HG02970 (cell line): ENCODE measurements at regions not wholly inside any gene's neighbourhood (a gene's known extent, or its start where the extent isn't known, plus 50 kb on each side); places are given as distances from the start of the nearest gene placed in this dataset.
"Not testable (repeated sequence)": the region's sequence is repeated elsewhere in the genome, so short reads cannot be mapped to it uniquely, and the experiment has no call there.

ENCODE experiments used
- ATAC-seq: cut with Tn5 transposase; IDR thresholded peaks from one replicate; pipeline ENCODE4 v1.9.1; 2021; ENCODE audit warnings: mild to moderate bottlenecking, moderate library complexity, moderate number of reproducible peaks; ENCODE audit not compliant: unreplicated experiment, low FRiP score

DNA sequence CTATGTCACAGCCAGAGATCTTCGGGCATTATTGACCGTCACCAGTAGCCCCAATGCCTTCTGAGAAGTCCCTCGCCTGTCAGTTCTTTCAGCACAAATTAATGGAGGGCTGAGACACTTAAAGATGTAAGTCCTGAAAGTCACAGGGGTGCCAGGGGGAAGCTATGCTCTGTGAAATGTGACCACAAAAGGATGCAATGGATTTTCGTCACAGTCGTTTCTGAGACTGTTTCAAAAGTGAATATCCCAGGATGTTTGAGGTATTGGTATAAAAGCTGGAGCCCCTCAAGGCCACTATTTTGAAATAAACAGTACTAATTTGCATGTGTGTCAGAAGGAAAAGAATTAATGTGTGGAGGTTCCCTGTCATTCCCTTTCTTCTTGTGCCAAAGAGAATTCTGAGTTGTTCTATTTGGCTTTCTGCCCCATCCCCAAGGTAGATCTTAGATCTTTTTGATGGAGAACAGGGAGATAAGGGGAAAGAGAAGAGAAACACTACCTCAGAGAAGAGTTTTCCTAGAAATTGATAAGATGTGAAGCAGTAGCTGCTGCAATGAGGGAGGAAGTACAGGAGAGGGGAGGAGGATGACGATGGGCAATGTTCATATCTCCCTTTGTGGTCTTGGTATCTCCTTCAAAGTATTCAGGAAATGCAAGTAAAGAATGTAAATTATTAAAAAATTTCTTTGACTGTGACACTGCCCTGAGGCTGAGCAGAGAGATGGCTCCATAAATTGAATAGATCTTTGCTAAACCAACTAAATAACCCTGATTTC, 101.8 kb upstream of the NAP1L1 start:
- ATAC-seq: no peak

DNA sequence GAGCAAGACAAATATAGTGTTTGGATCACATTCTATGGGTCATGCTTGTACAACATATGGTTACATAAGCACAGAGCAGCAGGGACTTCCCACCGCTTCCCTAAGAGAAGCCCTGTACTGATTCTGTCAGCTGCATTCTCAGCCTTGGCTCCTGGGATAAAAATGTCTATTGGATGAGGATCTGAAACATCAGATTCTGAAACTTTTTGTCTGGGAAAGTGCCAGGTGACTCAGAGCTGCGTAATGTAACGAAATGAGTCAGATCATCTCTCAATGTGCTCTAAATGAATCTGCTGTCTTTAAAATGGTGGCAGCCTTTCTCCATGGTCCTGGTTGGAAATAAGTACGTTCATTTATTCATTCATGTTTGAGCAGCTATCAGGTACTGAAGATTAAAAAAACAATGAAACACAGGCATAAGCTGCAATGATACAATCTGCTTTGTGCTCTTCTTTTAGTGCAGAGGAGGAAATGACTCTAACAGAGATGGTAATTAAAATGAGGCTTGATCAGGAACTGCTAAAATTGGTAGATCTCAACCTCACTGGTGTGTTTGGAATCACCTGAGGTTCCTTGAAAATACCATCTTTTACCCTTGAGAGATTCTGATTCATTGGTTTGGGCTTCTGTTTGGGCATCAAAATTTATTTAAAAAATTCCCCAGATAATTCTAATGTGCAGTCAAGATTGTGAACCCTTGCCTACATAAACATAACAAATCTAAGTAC, 99.1 kb upstream of the NAP1L1 start:
- peak; percentile 77 for ATAC-seq

DNA sequence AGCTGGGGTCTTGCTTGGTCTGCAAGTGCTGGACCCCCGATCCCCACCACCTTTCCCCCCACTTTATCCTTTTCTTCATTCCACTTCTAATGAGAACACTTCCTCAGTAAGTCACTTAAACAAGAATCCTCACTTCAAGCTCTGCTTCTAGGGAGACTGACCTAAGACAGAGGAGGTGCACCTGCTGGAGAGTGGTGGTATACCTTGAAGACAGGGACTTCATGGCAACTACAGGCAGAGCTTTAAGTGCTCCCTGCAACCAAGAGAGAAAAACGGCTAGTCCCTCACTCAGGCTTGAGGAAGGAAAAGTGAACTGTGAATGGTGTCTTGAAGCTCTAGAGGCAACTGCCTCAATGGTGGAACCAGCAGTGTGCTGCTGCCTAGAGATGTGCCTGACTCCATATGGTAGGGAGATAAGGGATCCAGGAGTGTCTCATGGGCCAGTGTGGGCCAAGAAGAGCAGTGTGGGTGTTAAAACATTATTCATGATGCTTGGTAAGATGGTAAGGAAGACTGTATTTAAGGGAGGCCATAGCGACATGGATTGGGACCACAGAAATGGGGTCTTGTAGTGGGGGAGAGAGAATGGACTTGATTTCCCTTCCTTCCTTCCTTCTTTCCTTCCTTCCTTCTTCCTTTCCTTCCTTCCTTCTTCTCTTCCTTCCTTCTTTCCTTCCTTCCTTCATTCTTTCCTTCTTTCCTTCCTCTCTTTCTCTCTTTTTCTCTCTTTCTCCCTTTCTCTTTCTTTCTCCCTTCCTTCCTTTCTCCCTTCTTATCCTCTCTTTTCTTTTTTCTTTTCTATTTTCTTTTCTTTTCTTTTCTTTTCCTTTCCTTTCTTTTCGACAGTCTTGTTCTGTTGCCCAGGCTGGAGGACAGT, 96.2 kb upstream of the NAP1L1 start:
- ATAC-seq: no peak

DNA sequence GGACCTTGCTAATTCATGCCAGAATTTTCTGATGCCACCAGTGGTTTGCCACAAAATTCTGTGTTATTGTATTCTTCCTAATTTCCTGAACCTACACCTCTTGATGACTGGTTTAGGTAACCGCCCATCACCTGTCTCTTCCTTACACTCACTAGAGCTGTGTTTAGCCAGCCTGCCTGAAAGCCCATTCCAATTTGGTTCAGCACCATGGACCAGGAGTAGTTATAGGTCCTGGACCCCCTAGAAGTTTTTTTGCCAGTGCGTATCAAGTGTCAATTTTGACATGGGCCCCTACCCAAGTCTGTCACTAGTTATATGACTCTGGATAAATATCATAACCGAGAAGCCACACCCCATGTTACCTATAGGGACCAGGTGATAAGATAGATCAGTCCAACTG, 94.0 kb upstream of the NAP1L1 start:
- no peak for ATAC-seq

DNA sequence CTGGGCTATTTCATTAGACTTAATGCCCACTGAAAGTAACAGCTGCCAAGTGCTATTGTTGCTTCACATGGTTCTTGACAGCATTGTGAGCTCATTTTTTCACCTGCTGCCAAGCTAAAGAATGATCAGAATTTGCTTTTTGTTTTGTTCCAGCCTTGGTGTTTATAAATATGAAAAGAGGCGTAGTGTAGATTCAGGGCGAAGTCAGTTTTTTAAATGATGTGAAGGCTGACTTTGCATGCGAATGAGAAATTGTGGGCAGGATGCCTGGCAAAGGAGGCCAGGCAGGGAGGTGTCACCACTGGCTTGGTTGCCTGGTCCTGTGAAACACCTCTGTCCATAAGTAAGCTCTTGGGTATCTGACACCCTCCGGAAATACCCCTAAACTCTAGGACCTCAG, 93.3 kb upstream of the NAP1L1 start:
- no peak for ATAC-seq

DNA sequence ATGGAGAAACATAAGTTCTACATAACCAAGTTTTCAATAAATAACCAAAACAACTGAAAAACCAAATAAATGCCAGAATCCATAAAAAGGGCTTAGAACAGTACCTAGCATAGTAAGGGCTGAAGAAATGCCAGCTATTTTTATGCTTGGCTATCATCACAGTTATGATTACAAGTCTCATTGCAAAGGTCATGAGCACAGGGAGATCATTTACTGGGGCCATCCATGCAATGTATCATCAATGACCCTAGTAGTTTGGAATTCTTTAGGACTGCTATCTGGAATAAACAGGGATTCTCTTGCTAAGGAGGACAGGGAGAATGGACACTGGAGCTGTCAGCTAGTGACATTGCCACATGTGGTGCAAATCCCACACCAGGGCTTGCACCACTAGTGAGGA, 92.5 kb upstream of the NAP1L1 start:
- ATAC-seq: no peak

DNA sequence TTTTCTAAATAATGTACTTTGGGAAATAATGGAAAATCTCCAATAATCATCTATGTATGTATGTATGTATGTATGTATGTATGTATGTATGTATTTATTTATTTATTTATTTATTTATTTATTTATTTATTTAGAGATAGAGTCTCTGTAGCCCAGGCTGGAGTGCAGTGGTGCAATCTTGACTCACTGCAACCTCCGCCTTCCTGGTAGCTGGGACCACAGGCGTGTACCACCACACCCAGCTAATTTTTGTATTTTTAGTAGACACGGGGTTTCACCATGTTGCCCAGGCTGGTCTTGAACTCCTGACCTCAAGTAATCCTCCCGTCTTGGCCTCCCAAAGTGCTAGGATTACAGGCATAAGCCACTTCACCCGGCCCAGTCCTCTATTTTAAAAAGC, 91.5 kb upstream of the NAP1L1 start:
- not testable (repeated sequence) for ATAC-seq

DNA sequence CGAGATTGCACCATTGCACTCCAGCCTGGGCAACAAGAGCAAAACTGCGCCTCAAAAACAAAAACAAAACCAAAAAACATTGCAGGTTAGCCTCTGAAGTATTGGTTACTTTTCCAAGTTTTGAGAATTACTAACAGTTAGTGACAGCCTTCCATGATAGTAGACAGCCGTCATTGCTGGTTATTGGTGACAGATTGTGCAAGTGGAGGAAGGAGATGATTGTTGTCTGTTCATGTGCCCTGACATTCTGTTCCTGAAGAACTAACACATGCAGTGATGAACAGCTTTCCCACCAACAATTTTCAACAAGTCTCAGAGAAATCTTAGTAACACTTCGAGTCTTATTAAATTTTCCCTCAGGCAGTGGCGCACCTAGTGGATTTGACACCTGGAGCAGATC, 89.3 kb upstream of the NAP1L1 start:
- no peak for ATAC-seq

DNA sequence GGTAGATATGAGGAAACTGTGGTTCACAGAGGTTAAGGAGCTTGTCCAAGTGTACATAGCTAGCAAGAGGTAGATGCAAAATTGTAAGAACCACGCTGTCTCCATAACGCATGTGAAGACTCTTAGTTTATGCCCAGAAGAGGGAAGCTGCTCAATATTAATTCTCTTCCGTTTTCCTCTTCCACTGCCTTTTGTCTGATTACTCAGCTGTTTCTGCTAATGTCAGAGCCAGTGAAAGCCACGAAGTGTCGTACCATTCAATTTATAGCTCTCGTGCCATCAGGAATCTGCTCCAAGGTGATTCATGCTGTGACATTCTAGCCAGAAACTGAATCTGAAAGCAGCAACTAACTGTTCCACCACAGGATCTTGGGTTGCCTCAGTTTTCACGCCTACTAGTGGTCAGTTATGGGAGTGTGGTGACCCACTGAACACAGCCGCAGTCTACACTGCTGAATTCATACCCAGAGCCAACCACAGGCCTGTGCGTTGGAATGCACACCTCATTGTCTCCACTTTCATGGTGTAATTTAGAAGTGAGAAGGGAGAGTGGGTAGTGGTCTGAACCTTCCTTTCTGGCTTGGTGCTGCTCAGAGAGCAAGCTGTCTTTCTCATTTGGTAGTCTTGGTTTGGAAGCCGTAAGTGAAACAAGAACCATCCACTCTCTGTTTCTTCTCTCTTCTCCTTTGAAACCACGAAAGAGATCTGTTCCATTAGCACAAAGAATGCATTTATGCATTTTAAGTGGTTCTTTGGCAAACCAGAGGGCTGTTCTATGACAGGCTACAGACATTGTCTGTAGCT, 74.2 kb upstream of the NAP1L1 start:
- peak; percentile 98 for ATAC-seq

DNA sequence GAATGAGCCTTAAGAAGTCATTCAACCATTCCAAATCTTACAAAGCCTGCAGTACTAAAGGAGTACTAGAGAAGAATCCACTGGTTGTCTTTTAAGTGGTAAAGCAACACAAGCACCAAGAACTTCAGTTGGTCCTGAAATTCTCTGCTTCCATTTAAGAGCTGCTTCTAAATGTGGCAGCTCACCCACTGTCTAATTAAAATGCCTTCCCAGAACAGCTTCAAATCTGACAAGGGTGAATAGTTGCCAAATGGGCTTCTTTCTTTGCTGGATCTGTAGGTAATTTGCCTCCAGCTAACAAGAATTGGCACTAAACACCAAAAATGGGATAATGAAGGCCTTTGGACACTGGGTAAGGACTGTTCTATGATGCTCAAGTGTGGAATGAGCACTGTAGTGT, 72.2 kb upstream of the NAP1L1 start:
- ATAC-seq: no peak

DNA sequence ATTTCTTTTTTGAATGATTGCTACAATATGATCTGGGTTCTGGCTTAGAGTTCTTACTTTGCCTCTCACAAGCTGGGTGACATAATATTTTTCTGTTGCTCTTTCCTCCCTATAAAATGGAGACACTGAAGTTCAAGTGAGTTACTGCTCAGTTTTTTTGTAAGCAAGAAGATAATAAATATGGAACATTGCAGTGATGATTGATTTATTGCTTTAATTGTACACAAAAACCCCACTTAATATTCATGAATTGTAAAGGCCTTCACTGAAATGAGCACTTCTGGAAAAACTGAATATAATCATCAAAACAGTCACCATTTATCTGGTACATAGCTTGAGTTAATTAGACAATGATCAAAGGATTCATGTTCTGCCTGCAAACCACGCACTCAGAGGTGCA, 71.8 kb upstream of the NAP1L1 start:
- ATAC-seq: no peak

DNA sequence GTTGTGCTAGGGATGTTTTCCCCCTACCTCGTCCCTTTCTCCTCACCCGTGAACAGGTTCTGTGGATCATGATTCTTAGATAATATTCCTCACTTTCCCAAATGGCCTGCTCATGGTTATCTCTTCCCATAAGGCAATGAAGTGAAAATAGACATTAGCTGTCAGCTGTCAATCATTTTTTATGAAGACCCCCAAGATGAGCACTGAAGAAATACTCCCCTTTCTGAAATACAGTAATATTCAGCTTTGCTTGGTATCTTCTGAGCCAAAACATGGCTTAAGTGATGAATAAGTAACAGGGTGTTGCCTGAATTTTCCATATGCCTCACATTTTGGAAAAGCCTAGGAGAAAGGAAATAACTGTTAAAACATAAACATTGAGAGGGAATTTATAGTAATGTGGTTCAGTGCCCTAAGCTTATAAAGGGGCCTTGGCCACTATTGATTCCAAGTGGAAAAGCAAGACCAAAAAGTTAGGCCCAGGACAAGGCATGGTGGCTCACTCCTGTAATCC, 70.7 kb upstream of the NAP1L1 start:
- ATAC-seq: no peak

DNA sequence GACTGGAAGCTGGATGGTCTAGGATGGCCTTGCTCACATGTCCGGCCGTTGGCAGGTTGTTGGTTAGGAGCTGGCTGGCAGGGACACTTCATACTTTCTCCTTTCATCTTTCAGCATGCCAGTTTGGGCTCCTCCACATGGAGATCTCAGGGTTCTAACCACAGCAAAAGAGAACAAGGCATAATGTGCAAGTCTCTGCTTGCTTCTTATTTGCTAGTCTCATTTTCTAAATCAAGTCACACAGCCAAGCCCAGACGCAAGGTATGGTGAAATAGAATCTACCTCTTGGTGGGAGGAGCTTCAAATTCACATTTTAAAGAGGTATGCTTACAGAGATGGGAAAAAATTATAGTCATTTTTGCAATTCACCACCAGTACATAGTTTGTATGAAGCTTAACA, 69.1 kb upstream of the NAP1L1 start:
- ATAC-seq: no peak

DNA sequence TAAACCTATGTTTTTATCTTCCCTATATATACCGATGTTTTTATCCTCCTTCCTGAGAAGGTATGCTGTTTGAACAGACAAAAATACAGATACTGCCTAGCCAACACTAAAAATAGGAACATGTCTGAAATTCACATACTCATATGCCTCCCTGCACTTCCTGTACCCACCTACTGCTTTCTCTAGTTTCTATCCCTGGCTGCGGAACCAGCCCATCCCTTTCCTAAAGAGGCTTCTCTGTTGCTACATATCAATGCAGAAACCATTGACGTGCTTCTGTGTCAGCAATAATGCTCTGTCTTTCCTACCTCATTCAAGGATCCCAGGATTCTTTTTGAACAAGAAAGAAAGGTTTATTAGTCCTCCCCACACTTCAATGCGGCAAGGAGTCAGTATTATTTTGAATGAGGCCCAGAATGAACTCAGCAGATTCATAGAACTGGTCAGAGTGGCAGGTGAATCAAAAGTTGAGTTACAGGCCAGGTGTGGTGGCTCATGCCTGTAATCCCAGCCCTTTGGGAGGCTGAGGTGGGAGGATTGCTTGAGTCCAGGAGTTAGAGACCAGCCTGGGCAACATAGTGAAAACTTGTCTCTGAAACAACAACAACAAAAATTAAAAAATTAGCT, 67.8 kb upstream of the NAP1L1 start:
- no peak for ATAC-seq

DNA sequence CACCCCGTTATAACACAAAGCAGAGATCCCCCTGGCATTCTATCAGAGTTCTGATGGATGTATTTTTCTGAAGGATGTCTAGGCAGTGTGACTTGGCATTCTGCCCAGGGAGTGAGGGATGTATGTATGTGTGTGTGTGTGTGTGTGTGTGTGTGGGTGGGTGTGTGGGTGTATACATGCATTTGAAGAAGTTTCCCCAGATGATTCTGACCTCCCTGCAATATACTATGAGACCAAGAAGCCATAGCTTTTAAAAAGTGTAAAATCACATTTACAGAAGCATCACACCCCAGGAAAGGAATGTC, 59.7 kb upstream of the NAP1L1 start:
- no peak for ATAC-seq

DNA sequence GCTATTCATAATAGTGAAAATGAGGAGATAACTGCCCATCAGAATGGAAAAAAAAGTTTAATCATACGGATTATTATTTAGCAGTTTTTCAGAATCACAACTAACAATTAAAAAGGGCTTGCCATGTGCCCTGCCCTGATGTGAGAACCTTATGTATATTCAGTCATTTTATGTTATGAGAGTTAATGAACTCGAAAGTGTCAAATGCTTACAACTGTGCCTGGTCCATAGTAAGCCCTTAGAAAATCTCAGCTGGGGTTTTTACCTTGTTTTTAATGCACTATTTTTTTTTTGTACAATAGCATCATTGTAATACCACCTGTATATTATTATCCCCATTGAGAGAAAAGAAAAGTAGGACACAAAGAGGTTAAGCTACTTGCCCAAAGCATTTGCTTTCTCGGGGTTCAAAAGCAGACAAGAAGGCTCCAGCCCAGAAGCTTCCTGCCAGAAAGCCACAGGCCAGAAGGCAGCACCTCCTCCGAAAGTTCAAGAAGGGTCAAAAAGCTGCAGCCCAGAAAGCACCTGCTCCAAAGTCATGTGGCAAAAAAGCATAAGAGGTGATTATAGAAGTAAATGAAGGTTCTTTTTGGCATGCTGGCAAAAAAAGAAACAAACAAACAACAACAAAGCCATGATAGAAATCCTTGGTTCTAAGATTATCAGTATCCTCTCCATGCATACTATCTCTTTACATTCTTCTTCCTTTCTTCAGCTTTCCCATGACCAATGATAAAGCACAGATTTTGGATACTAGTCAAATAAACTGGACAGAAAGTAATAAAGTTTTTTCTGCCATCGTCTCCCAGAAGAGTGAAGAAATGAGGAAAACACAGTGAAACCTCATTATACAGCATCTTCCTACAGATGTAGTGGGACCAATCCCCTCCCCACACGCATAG, 59.1 kb upstream of the NAP1L1 start:
- ATAC-seq: peak; percentile 79

DNA sequence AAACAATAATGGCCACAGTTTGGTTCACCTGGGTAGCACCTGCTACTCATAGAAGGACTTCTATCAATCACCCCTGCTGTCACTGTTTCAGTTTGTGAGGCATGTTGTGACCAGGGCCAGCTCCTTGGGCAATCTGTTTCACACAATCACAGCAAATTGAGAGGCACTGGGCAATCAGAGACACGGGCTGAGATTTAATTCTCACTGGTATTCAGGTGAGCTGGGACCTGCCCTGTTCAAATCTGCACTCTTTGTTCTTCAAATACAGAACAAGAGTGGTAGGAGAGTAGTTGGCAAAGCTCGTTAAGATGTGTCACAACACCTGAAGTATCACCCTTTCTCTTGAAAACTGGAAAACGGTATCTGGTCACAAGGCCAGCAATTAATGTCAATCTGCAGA, 57.8 kb upstream of the NAP1L1 start:
- ATAC-seq: no peak

DNA sequence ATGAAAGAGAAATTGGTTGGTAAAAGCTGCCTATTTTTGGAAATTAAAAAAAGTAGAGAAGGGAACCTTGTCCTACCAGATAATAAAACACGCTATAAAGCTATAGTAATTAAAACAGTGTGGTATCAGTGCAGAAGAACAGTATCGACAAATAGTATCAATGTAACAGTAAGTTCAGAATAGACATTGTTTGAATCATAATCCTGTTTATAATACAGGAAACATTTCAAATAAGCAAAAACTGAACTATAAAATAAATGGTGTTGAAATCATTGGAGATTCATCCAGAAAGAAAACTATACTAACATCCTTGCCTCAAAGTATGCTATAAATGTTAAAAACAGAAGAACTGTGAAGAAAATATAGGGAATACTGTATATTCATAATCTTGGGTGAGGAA, 54.2 kb upstream of the NAP1L1 start:
- ATAC-seq: no peak

DNA sequence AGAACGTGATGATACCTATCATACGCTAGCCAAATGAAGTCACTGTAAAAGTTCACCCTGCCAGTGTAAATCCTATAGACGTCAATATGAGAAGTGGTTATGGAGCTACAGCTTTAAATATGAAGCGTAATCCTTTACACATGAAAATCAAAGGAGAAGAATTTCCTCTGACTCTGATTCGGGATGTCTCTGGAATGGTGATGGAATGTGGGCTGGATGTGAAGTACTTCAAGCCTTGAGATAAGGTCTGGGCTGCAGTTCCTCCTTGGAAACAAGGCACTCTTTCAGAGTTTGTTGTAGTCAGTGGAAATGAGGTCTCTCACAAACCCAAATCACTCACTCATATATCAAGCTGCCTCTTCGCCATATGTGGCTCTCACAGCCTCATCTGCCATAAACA, 53.1 kb upstream of the NAP1L1 start:
- ATAC-seq: no peak
